Lower leg skin (tissue), 3 donors: ENCODE measurements at regions not wholly inside any gene's neighbourhood (a gene's known extent, or its start where the extent isn't known, plus 50 kb on each side); places are given as distances from the start of the nearest gene placed in this dataset.

ENCODE experiments used
- POLR2A ChIP-seq, 2 donors: fragments of 450-650 bp; IDR thresholded peaks; one replicate each; pipeline ENCODE4 v1.6.1; 2016 to 2017; ENCODE audit warnings: antibody characterized with exemption in 2 of 2, mild to moderate bottlenecking in 1 of 2, moderate library complexity in 1 of 2
- TF ChIP-seq, protein P1 (sequence below), 3 donors: fragments of 450-650 bp; IDR thresholded peaks; one replicate each; pipeline ENCODE4 v1.5.1; 2016; ENCODE audit warnings: antibody characterized with exemption in 3 of 3, mild to moderate bottlenecking in 3 of 3, moderate library complexity in 2 of 3

DNA sequence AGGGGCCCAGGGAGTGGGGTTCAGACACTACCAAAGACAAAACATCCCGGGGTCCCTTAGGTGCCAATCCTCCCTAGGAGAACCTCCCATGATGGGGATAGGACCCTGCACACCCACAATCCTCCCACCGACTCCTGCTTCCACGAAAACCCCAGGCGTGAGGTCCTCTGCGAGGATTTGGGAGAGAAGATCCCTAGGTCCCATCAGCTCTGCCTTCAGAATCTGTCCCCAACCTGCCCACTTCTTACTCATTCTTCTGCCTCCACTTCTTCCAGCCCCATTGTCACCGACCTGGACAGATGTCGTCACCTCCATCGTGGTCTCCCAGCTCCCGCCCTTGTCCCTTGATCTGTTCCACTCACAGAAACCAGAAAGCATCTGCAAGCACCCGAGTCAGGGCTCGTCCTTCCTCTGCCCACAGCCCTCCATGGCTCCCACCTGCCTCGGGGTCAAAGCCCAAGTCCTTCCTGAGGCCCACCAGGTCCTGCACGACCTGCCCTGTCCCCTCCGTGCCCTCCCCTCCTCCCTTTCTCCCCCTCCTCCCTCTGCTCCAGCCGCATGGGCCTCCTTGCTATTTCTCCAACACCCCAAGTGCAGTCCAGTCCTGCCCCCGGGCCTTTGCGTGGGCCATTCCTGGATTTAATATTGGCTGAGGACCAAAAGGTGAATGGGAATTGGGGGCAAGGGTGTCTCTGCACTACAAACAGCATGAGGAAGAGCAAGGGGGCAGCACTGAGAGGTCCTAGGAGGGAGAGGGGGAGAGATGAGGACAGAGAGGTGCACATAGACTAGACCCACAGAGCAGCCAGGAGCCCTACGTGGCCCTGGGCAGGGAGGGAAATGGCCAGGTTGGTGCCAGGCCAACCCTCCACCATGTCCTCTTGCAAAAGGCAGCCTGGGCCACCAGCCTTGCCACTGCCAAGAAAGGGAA lies 51.3 kb downstream of the PTPRS start:
- TF ChIP-seq, protein P1, sequence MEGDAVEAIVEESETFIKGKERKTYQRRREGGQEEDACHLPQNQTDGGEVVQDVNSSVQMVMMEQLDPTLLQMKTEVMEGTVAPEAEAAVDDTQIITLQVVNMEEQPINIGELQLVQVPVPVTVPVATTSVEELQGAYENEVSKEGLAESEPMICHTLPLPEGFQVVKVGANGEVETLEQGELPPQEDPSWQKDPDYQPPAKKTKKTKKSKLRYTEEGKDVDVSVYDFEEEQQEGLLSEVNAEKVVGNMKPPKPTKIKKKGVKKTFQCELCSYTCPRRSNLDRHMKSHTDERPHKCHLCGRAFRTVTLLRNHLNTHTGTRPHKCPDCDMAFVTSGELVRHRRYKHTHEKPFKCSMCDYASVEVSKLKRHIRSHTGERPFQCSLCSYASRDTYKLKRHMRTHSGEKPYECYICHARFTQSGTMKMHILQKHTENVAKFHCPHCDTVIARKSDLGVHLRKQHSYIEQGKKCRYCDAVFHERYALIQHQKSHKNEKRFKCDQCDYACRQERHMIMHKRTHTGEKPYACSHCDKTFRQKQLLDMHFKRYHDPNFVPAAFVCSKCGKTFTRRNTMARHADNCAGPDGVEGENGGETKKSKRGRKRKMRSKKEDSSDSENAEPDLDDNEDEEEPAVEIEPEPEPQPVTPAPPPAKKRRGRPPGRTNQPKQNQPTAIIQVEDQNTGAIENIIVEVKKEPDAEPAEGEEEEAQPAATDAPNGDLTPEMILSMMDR (IDR thresholded peaks at IDR 0.05) = no peak
- no peak for TF ChIP-seq POLR2A (IDR thresholded peaks at IDR 0.05)
